BE2C (cell line): ENCODE measurements at regions not wholly inside any gene's neighbourhood (a gene's known extent, or its start where the extent isn't known, plus 50 kb on each side); places are given as distances from the start of the nearest gene placed in this dataset.
"Not testable (repeated sequence)": the region's sequence is repeated elsewhere in the genome, so short reads cannot be mapped to it uniquely, and the experiment has no call there.

Experiments used
- DNase-seq: peaks from one replicate; pipeline ENCODE4 v3.0.0-alpha.2; 2020
- H3K27me3 ChIP-seq: fragments of 250-450 bp; sonication (Bioruptor Pico); 2 replicates; pipeline ENCODE4 v1.5.1; 2020; ENCODE audit warnings: mild to moderate bottlenecking
- H3K36me3 ChIP-seq: fragments of 250-450 bp; sonication (Bioruptor Pico); 2 replicates; pipeline ENCODE4 v1.5.1; 2020; ENCODE audit warnings: mild to moderate bottlenecking
- H3K4me1 ChIP-seq: fragments of 250-450 bp; sonication (Bioruptor Pico); 2 replicates; pipeline ENCODE4 v1.5.1; 2020
- H3K4me3 ChIP-seq: 2 replicates; pipeline ENCODE4 v1.5.1; 2011; ENCODE audit warnings: low read depth, low read length
- H3K9me3 ChIP-seq: fragments of 250-450 bp; sonication (Bioruptor Pico); 2 replicates; pipeline ENCODE4 v1.5.1; 2020
- TF ChIP-seq, protein P1 (sequence below): IDR thresholded peaks from 2 replicates; pipeline ENCODE4 v1.5.1; 2012; ENCODE audit warnings: mild to moderate bottlenecking, low read depth, low read length

DNA sequence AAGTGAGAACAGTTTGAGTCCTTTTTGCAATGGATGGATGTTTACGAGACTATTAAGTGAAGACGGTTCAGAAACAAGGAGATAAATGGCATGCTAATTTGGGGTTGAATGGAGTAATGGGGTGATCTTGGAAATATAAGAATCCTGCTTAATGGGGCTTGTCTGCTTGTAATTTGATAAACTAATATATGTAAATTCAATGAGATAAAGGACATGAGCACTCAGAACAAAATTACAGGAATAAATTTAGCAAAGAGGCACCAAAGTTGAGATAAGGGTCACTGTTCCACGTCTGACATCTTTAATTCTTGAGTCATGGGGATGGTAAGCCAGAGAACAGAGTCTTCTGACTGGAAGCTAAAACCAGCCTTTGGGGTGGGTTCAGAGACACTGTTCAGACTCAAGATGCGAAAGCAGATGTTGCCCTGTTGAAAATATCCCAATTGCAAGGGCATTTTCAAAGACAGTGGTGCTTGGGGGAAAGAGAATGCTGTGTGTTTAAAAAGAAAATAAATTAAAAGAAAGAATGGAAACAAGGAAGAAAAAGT lies 67.8 kb upstream of the CHRNB4 start:
- Histone ChIP-seq H3K4me1 (peaks cover 13% of the 10 kb centered on the region), H3K4me3 (peak overlapping the region; percentile 36), H3K9me3 (peaks cover 3% of the 10 kb centered on the region; the same call in 1 of the 2 replicates), H3K36me3 (no peaks in the 10 kb centered on the region; the same call in 1 of the 2 replicates), H3K27me3 (no peaks in the 10 kb centered on the region)
- peak; percentile 56 for DNase-seq
- TF ChIP-seq, protein P1, sequence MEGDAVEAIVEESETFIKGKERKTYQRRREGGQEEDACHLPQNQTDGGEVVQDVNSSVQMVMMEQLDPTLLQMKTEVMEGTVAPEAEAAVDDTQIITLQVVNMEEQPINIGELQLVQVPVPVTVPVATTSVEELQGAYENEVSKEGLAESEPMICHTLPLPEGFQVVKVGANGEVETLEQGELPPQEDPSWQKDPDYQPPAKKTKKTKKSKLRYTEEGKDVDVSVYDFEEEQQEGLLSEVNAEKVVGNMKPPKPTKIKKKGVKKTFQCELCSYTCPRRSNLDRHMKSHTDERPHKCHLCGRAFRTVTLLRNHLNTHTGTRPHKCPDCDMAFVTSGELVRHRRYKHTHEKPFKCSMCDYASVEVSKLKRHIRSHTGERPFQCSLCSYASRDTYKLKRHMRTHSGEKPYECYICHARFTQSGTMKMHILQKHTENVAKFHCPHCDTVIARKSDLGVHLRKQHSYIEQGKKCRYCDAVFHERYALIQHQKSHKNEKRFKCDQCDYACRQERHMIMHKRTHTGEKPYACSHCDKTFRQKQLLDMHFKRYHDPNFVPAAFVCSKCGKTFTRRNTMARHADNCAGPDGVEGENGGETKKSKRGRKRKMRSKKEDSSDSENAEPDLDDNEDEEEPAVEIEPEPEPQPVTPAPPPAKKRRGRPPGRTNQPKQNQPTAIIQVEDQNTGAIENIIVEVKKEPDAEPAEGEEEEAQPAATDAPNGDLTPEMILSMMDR = no peak

DNA sequence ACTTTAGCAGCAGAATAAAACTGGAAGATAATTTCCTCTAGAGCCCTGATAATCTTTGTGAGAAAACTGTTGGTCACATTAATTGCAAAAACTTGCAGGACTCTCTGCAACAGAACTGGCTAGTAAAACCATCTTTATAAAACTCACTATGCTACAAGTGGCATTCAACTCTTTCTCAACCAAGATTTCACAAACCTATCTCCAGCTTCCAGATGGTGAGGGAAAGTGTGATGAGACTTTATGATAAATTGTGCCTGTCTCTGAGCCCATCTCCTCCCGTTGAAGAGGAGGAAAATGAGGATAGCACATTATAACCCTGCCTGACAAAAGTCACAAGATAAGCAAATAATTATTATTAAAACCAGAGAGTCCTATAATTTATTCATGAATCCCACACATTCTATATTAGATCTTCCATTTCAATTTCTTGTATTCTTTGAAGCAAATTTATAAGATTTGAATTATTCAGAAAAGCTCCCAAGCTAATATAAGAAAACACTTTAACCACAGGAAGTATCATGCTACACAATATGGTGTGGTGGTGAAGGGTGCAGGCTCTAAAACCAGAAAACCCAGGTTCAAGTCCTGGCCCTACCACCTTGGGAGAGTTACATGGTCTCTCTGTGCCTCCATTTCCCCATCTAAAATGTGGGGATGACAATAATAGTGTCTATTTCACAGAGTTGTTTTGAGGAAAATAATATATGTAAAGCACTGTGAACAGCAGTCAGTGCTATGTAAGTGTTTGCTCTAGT lies 65.6 kb upstream of the CHRNB4 start:
- not testable (repeated sequence) for H3K4me3 ChIP-seq

DNA sequence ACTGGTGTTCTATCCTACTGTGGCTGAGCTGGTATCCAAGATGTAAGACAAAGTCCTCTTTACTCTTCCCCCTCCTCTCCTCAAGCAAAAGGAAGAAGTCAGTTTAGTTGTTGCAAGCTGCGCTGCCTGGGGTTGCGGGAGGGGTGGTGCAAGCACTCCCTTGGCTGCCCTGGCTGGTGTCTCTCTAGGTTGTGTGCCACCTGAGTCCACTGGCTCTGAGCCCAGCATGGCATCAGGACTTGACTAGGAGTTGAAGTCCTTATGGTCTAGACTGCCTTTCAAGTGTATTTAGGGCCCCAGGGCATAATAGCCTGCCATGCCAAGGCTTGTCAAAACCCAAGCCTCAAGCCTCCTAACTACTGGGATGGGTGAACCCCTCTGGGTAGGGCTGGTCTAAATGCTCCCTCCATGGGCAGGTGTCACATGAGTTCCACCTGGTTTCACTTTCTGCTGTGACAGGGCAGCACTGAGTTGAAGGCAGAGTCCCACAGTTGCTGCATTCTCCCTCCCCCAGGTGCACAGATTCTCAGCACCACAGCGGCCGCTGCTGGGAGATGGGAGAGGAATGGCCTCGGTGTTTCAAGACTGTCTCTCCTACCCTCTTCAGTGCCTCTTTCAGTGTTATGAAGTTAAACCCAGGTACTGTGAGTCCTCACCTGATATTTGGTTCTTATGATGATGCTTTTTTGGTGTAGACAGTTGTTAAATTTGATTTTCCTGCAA lies 62.5 kb upstream of the CHRNB4 start:
- not testable (repeated sequence) for DNase-seq, H3K27me3 ChIP-seq

More for the DNA sequence above, 65.6 kb upstream of the CHRNB4 start:
- not testable (repeated sequence) for H3K36me3 ChIP-seq, H3K9me3 ChIP-seq, H3K27me3 ChIP-seq, DNase-seq
- peaks cover 13% of the 10 kb centered on the region for H3K4me1 ChIP-seq

DNA sequence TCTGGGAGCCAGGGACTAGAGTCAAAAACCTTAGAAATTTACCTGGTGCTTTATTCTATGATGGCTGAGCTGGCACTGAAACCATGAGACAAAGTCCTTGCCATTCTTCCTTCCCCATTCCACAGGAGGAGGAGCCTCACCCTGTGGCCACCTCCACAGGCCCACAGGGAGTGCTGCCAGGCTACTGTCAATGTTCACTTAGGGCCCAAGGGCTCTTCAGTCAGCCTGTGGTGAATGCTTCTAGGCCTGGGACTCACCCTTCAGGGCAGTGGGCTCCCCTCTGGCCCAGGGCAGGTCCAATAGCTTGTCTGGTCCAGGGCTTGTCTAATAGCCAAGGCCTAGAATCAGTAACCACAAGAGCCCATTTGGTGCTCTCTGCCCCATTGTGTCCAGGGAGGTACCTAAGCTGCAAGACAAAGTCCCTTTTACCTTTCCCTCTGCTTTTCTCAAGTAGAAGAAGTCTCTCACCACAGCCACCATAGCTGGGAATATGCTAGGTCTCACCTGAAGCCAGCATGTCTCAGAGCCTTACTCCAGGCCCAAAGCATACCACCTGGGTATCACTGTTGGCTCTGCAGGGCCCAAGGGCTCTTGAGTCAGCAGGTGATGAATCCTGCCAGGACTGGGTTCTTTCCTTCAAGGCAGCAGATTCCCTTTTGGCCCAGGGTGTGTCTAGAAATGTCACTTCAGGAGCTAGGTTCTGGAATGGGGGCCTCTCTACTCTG lies 61.8 kb upstream of the CHRNB4 start:
- no peak for DNase-seq
- no peaks in the 10 kb centered on the region for H3K27me3 ChIP-seq
- peaks cover 3% of the 10 kb centered on the region; the same call in 1 of the 2 replicates for H3K9me3 ChIP-seq
- no peaks in the 10 kb centered on the region; the same call in 1 of the 2 replicates for H3K4me1 ChIP-seq
- TF ChIP-seq, protein P1 = no peak
- no peak overlapping the region for H3K4me3 ChIP-seq
- H3K36me3 ChIP-seq = no peaks in the 10 kb centered on the region; the same call in none of the 2 replicates

More for the DNA sequence above, 62.5 kb upstream of the CHRNB4 start:
- H3K4me1 ChIP-seq, H3K4me3 ChIP-seq, H3K36me3 ChIP-seq, H3K9me3 ChIP-seq: not testable (repeated sequence)

DNA sequence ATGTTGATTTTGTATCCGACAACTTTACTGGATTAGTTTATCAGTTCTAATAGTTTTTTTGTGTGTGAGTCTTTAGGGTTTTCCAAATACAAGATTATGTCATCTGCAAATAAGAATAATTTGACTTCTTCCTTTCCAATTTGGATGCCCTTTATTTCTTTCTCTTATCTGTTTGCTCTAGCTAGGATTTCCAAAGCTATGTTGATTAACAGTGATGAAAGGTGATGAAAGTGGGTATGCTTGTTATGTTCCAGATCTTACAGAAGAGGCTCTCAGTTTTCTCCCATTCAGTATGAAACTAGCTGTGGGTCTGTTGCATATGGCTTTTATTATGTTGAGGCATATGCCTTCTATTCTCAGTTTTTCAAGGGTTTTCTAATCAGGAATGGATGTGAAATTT lies 56.4 kb upstream of the CHRNB4 start:
- Histone ChIP-seq H3K27me3 (no peaks in the 10 kb centered on the region), H3K4me3 (no peak overlapping the region), H3K36me3 (no peaks in the 10 kb centered on the region; the same call in 1 of the 2 replicates), H3K9me3 (no peaks in the 10 kb centered on the region), H3K4me1 (peaks cover 36% of the 10 kb centered on the region)
- no peak for DNase-seq
- TF ChIP-seq, protein P1 = no peak

DNA sequence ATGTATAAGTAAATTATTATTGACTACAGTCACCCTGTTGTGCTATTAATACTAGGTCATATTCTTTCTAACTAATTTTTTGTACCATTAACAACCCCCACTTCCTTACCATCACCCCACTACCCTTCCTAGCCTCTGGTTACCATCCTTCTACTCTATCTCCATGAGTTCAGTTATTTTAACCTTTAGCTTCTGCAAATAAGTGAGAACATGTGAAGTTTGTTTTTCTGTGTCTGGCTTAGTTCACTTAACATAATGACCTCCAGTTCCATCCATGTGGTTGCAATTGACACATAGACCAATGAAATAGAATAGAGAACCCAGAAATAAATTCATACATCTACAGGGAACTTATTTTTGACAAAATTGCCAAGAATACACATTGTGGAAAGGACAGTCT lies 55.4 kb upstream of the CHRNB4 start:
- H3K36me3 ChIP-seq = no peaks in the 10 kb centered on the region; the same call in 1 of the 2 replicates
- no peak for DNase-seq
- peaks cover 40% of the 10 kb centered on the region for H3K4me1 ChIP-seq
- no peaks in the 10 kb centered on the region for H3K27me3 ChIP-seq
- TF ChIP-seq, protein P1 = no peak
- H3K9me3 ChIP-seq = no peaks in the 10 kb centered on the region
- H3K4me3 ChIP-seq = no peak overlapping the region
